GM13977 (cell line): ENCODE measurements at regions not wholly inside any gene's neighbourhood (a gene's known extent, or its start where the extent isn't known, plus 50 kb on each side); places are given as distances from the start of the nearest gene placed in this dataset.

Experiments
- DNase-seq: peaks from one replicate; pipeline ENCODE4 v3.0.0; 2012; ENCODE audit warnings: low spot score
- in situ Hi-C: fragments of 300-500 bp; cut with MboI; formaldehyde crosslinking; loops from one replicate; pipeline ENCODE4 v1.12.0; 2022; ENCODE audit warnings: low sequenced_read_pairs, low pct_unique_long_range_greater_than_20kb, mixed read lengths, inconsistent platforms; ENCODE audit not compliant: unreplicated experiment
- TF ChIP-seq, protein P1 (sequence below): IDR thresholded peaks from 2 replicates; pipeline ENCODE4 v1.5.1; 2012; ENCODE audit warnings: mild to moderate bottlenecking, control low read depth; ENCODE audit not compliant: insufficient read depth; ENCODE audit errors: extremely low read depth, missing control alignments

DNA sequence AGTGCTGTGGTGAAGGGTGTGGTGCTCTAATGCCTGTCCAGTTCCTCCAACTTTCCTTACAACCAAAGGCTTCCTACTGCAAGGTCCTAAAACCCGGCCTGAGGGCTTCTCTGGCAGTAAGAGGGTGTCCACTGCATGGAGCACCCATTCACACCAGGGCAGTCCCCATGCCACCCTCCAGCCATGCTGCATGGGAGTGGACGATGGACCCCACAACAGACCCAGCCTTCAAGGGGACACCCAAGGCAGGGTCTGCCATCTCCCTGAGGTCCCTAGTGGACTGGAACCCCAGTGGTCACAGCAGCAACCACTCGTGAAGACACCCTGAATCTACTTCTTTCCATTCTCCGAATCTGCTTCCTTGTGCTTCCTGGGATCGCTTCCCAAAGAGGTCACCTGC lies 117.6 kb upstream of the SOX1 start:
- no peak for DNase-seq
- in situ Hi-C loops: no loop called here
- TF ChIP-seq, protein P1, sequence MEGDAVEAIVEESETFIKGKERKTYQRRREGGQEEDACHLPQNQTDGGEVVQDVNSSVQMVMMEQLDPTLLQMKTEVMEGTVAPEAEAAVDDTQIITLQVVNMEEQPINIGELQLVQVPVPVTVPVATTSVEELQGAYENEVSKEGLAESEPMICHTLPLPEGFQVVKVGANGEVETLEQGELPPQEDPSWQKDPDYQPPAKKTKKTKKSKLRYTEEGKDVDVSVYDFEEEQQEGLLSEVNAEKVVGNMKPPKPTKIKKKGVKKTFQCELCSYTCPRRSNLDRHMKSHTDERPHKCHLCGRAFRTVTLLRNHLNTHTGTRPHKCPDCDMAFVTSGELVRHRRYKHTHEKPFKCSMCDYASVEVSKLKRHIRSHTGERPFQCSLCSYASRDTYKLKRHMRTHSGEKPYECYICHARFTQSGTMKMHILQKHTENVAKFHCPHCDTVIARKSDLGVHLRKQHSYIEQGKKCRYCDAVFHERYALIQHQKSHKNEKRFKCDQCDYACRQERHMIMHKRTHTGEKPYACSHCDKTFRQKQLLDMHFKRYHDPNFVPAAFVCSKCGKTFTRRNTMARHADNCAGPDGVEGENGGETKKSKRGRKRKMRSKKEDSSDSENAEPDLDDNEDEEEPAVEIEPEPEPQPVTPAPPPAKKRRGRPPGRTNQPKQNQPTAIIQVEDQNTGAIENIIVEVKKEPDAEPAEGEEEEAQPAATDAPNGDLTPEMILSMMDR: no peak

DNA sequence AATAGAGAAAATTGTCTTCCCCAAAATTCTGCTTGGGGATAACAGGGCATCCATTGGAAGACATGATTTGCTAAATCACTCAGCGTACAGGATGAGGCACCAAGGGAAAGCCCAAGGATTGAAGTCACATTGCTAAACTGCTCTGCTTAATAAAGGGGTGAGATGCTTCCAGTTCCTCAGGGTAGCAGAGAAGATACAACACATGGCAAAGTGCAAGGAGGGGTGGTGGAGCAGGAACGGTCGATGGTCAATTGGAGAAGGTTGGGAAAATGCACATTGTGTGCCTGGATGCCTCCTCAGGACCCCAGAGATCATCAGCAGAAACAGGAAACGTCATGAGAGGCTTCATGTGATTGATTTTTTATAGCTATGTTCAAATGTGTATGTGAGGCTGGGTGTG lies 116.3 kb upstream of the SOX1 start:
- no peak for DNase-seq
- in situ Hi-C loops: no loop called here
- TF ChIP-seq, protein P1: no peak

DNA sequence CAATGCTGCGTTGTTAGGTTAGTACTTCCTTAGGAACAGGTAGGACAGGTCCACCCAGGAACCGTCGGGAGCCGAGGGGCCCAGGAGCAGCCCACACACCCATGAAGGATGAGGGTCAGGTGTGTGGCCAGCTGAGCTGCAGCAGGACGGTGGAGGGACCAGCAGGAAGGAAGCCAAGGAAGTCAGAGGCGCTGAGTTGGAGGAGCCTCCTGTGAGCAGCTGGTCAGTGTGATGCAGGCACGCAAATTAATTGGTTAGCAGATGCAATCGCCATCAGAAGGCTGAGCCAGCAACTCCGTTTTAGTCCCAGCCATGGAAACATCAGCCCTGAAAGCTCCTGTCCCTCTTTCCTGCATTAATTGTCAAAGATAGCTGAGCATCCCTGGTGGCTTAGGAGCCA lies 114.9 kb upstream of the SOX1 start:
- no peak for DNase-seq
- in situ Hi-C loops: no loop called here
- TF ChIP-seq, protein P1: no peak

DNA sequence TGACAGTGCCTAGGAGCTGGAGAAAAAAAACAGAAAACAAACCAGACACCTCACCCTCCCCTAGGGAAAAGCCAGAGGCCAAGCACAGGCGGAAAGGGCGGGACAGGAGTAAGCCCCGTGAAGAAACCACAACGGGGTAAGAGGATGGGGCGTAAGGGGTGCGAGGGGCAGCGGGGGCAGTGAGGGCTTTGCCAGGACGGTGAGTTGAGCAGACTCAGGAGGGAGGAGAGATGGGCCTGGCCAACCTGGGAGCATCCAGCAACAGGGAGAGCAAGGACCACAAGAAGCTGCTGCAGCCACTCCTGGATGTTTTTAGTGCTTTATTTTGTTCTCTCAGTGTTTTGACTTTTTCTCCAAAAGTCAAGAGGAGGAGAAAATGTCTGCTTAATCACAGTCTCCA lies 114.1 kb upstream of the SOX1 start:
- in situ Hi-C loops: no loop called here
- DNase-seq: no peak

DNA sequence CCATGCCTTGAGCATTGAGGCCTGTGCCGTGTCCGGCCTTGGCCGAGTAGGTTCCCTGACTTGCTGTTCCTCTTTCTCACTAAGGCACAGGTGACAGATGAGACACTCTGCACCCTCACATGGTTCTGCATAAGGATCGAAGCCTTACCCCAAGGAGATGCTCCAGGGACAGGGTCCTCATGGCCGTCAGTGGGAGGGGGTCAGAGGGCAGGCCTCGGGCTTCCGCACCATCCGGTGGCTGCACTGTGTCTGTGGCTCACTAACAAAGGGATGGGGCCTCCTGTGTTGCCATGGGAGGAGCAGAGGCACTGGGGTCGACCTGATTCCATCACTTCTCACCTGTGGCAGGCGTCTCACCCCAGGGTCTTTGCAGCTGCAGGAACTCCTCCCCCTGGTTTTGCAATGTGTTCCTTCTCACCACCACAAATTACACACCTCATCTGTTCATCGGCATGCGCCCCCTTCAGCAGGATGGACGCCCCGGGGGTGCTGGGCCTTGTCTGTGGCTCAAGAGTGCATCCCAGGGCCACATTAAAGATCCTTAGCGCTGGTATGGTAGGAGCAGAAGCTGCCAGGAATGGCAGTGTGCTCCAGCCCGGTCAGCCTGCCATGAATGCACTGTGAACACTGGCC lies 113.3 kb upstream of the SOX1 start:
- in situ Hi-C loops: no loop called here
- TF ChIP-seq, protein P1: no peak
- DNase-seq: no peak

More for the DNA sequence above, 114.1 kb upstream of the SOX1 start:
- TF ChIP-seq, protein P1: no peak

DNA sequence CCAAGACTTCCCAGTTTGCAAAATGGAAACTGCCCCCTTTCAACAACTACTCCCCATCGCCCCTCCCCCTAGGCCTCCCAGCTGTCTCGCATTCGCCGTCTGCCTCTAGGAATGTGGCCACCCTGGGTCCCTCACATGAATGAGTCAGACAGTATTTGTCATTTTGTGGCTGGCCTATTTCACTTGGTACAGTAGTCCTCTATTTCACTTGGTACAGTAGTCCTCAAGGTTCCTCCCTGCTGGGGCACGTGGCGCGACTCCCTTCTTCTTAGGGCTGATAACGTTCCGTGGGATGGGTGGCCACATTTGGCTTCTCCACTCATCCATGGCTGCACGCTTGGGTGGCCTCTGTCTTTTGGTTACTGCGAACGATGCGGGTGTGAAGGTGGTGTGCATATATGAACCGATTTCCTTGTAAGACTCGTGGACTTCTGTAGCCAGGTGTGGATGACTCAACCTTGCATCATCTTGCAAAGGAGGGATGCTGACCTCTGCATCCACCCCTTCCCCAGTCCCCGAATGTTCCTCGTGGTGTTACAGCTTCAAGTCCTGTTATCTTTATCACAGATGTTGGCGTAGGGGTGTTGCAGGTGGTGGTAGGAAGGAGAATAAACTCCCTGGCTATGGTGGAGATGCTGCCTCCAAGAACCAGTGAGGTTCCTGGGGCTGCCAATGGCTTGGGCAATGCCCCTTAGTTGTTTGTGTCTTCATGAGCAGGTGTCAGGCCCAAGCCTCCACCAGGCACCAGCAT lies 112.1 kb upstream of the SOX1 start:
- DNase-seq: no peak
- TF ChIP-seq, protein P1: no peak
- in situ Hi-C loops: no loop called here
